H1 (cell line): ENCODE measurements at regions not wholly inside any gene's neighbourhood (a gene's known extent, or its start where the extent isn't known, plus 50 kb on each side); places are given as distances from the start of the nearest gene placed in this dataset.

Experiments
- CTCF ChIA-PET: fragments of 300-600 bp; sonication (Branson Sonifier 250); formaldehyde crosslinking; loops from one replicate; lab custom pipeline; 2021; ENCODE audit not compliant: partially characterized antibody; lab: Charles Lee
- POLR2A ChIA-PET: fragments of 300-600 bp; sonication (Branson Sonifier 250); formaldehyde crosslinking; loops from one replicate; lab custom pipeline; 2021; ENCODE audit warnings: inconsistent platforms; ENCODE audit not compliant: partially characterized antibody; lab: Charles Lee
- DNase-seq, 2 experiments: peaks; one replicate each; pipeline versions ENCODE4 v3.0.0 to v3.0.0-alpha.2; 2010 to 2022; ENCODE audit warnings: low spot score in 2 of 2, low read depth in 1 of 2, mixed read lengths in 1 of 2
- FAIRE-seq: peaks from 2 replicates; lab custom pipeline; 2011; peaks lifted over from hg19 to GRCh38; lab: Jason Lieb, UNC
- H2AFZ ChIP-seq: 2 replicates; pipeline ENCODE4 v1.8.1; 2012; ENCODE audit warnings: low read length, inconsistent platforms
- H2AK5ac ChIP-seq: 2 replicates; pipeline ENCODE4 v1.6.1; 2013; ENCODE audit warnings: low read depth, low read length
- H2BK120ac ChIP-seq: replicated peaks from 2 replicates; pipeline ENCODE3; 2013; ENCODE audit warnings: low read depth, low read length, inconsistent platforms
- H2BK12ac ChIP-seq: 2 replicates; pipeline ENCODE4 v1.6.1; 2013; ENCODE audit warnings: low read depth, low read length
- H2BK15ac ChIP-seq: 2 replicates; pipeline ENCODE4 v1.6.1; 2013; ENCODE audit warnings: low read length
- H2BK20ac ChIP-seq: 2 replicates; pipeline ENCODE4 v1.6.1; 2013; ENCODE audit warnings: low read length
- H2BK5ac ChIP-seq: 2 replicates; pipeline ENCODE4 v1.6.1; 2013; ENCODE audit warnings: low read depth, low read length
- H3K14ac ChIP-seq: 2 replicates; pipeline ENCODE4 v1.6.1; 2013; ENCODE audit warnings: inconsistent platforms; ENCODE audit not compliant: insufficient read length
- H3K18ac ChIP-seq: 2 replicates; pipeline ENCODE4 v1.6.1; 2013; ENCODE audit warnings: low read length; ENCODE audit errors: extremely low read depth
- H3K23ac ChIP-seq: 2 replicates; pipeline ENCODE4 v1.6.1; 2013; ENCODE audit warnings: inconsistent platforms; ENCODE audit not compliant: insufficient read length
- H3K23me2 ChIP-seq: 2 replicates; pipeline ENCODE4 v1.6.1; 2013; ENCODE audit warnings: low read depth, low read length
- H3K27ac ChIP-seq: 2 replicates; pipeline ENCODE4 v1.6.1; 2011; ENCODE audit warnings: low read depth, low read length, inconsistent platforms
- H3K27me3 ChIP-seq, 4 experiments: replicated peaks in 1 of 4; 1 replicate in 1 of 4; 2 replicates in 3 of 4; pipeline versions ENCODE4 v1.6.1 to v1.8.1; 2011 to 2013; ENCODE audit warnings: low read length in 3 of 4, mild to moderate bottlenecking in 3 of 4, inconsistent platforms in 2 of 4, mixed read lengths in 2 of 4, moderate library complexity in 1 of 4; ENCODE audit not compliant: control insufficient read depth in 3 of 4, insufficient read depth in 3 of 4; ENCODE audit errors: extremely low read depth in 1 of 4
- H3K36me3 ChIP-seq, 4 experiments: 2 replicates each; pipeline versions ENCODE4 v1.6.1 to v1.8.1; 2011 to 2013; ENCODE audit warnings: mild to moderate bottlenecking in 4 of 4, low read length in 3 of 4, moderate library complexity in 2 of 4, control low read depth in 1 of 4, inconsistent platforms in 1 of 4; ENCODE audit not compliant: insufficient read depth in 4 of 4, control insufficient read depth in 2 of 4
- H3K4ac ChIP-seq: replicated peaks from 2 replicates; pipeline ENCODE3; 2013; ENCODE audit warnings: low read length, low read depth, mixed read lengths, inconsistent platforms; ENCODE audit not compliant: insufficient read length
- H3K4me1 ChIP-seq, 4 experiments: replicated peaks in 1 of 4; 1 replicate in 1 of 4; 2 replicates in 3 of 4; pipeline versions ENCODE4 v1.6.1 to v1.8.1; 2011 to 2013; ENCODE audit warnings: low read length in 3 of 4, inconsistent platforms in 2 of 4, mixed read lengths in 1 of 4; ENCODE audit not compliant: insufficient read depth in 4 of 4, control insufficient read depth in 3 of 4
- H3K4me2 ChIP-seq, 2 experiments: 2 replicates each; pipeline versions ENCODE4 v1.6.1 to v1.8.1; 2011 to 2013; ENCODE audit warnings: low read depth in 2 of 2, low read length in 2 of 2, control low read depth in 1 of 2, inconsistent platforms in 1 of 2, mild to moderate bottlenecking in 1 of 2; ENCODE audit not compliant: insufficient read depth in 1 of 2
- H3K4me3 ChIP-seq, 4 experiments: fragments of 200-600, 300-600 bp in 1 of 4; sonication (generic), shearing (Covaris generic), sonication (Bioruptor Twin) in 1 of 4; 2 replicates each; pipeline versions ENCODE4 v1.5.1 to v1.8.1; 2011 to 2016; ENCODE audit warnings: low read length in 4 of 4, low read depth in 3 of 4, control low read depth in 2 of 4, inconsistent platforms in 2 of 4, mild to moderate bottlenecking in 2 of 4, mixed read lengths in 1 of 4, moderate library complexity in 1 of 4; ENCODE audit not compliant: insufficient read depth in 2 of 4; ENCODE audit errors: extremely low read depth in 1 of 4
- H3K56ac ChIP-seq: replicated peaks from 2 replicates; pipeline ENCODE3; 2013; ENCODE audit warnings: low read depth, mild to moderate bottlenecking, mixed read lengths, low read length, inconsistent platforms; ENCODE audit not compliant: insufficient read length
- H3K79me1 ChIP-seq: 2 replicates; pipeline ENCODE4 v1.6.1; 2013; ENCODE audit warnings: low read depth, low read length, control low read depth
- H3K79me2 ChIP-seq, 2 experiments: 2 replicates each; pipeline versions ENCODE4 v1.6.1 to v1.8.1; 2012 to 2013; ENCODE audit warnings: low read length in 2 of 2, mild to moderate bottlenecking in 2 of 2, inconsistent platforms in 1 of 2; ENCODE audit not compliant: insufficient read depth in 2 of 2, control insufficient read depth in 1 of 2
- H3K9ac ChIP-seq, 4 experiments: replicated peaks in 1 of 4; 1 replicate in 1 of 4; 2 replicates in 3 of 4; pipeline versions ENCODE4 v1.6.1 to v1.8.1; 2011 to 2013; ENCODE audit warnings: low read depth in 3 of 4, low read length in 3 of 4, control low read depth in 2 of 4, mild to moderate bottlenecking in 2 of 4, moderate library complexity in 2 of 4, inconsistent platforms in 1 of 4; ENCODE audit errors: extremely low read depth in 1 of 4
- H3K9me3 ChIP-seq, 2 experiments: 2 replicates each; pipeline versions ENCODE4 v1.6.1 to v1.8.1; 2012 to 2013; ENCODE audit warnings: mild to moderate bottlenecking in 2 of 2, moderate library complexity in 2 of 2, control low read depth in 1 of 2, inconsistent platforms in 1 of 2, low read depth in 1 of 2, low read length in 1 of 2, mixed read lengths in 1 of 2; ENCODE audit not compliant: insufficient read depth in 2 of 2
- H4K20me1 ChIP-seq, 2 experiments: replicated peaks in 1 of 2; 2 replicates each; pipeline versions ENCODE3 to v1.8.1; 2011 to 2013; ENCODE audit warnings: inconsistent platforms in 2 of 2, low read length in 2 of 2, mild to moderate bottlenecking in 1 of 2; ENCODE audit not compliant: insufficient read depth in 2 of 2, control insufficient read depth in 1 of 2
- H4K5ac ChIP-seq: 2 replicates; pipeline ENCODE4 v1.6.1; 2013; ENCODE audit warnings: low read length, low read depth, mixed read lengths, inconsistent platforms; ENCODE audit not compliant: insufficient read length
- H4K8ac ChIP-seq: 2 replicates; pipeline ENCODE4 v1.8.0; 2013; ENCODE audit warnings: mild to moderate bottlenecking, moderate library complexity, low read length, inconsistent platforms; ENCODE audit not compliant: insufficient read depth; ENCODE audit errors: extremely low read depth
- H4K91ac ChIP-seq: replicated peaks from 2 replicates; pipeline ENCODE3; 2013; ENCODE audit warnings: low read length, mixed read lengths, inconsistent platforms; ENCODE audit not compliant: insufficient read length
- CEBPB ChIP-seq: IDR thresholded peaks from 2 replicates; pipeline ENCODE4 v1.6.1; 2012; ENCODE audit warnings: low read depth, low read length
- CHD1 ChIP-seq: IDR thresholded peaks from 2 replicates; pipeline ENCODE4 v1.6.1; 2012; ENCODE audit warnings: low read depth, low read length, improper control_type of control experiment
- POLR2AphosphoS5 ChIP-seq: IDR thresholded peaks from 2 replicates; pipeline ENCODE4 v1.6.1; 2011; ENCODE audit warnings: low read depth, low read length
- WGBS, 2 experiments: shearing (Covaris generic) in 1 of 2; methylation state at CpG; one replicate each; pipeline versions ENCODE4 v1.1.6 to v1.1.7; 2013 to 2015; ENCODE audit warnings: low lambda C conversion rate in 2 of 2, mixed read lengths in 2 of 2, inconsistent platforms in 1 of 2, low coverage in 1 of 2, missing lambda C conversion rate in 1 of 2; ENCODE audit not compliant: insufficient replicate concordance in 2 of 2, insufficient coverage in 1 of 2, insufficient read length in 1 of 2; ENCODE audit errors: extremely low coverage in 1 of 2, missing lambda C conversion rate in 1 of 2; 5-methylcytosine and 5-hydroxymethylcytosine counted together

DNA sequence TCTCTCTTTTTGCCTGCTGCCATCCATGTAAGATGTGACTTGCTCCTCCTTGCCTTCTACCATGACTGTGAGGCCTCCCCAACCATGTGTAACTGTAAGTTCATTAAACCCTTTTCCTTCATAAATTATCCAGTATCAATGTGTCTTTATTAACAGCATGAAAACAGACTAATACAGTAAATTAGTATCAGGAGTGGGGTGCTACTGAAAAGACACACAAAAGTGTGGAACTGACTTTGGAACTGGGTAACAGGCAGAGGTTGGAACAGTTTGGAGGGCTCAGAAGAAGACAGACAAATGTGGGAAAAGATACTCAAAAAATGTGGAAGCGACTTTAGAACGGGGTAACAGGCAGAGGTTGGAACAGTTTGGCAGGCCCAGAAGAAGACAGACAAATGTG lies 189.4 kb downstream of the HTR1B start:
- WGBS, 2 experiments: 100% methylated on average over 2 of the region's 2 CpGs; no CpG with 5 or more reads in 1 of the 2 experiments

More for the DNA sequence above, 189.4 kb downstream of the HTR1B start:
- H4K91ac ChIP-seq: no peak overlapping the region
- no peaks in the 10 kb centered on the region for H3K23me2 ChIP-seq
- H3K79me1 ChIP-seq: no peaks in the 10 kb centered on the region
- no peak overlapping the region for H2BK15ac ChIP-seq
- H3K18ac ChIP-seq: no peak overlapping the region
- ChIA-PET POLR2A (no interaction called here), CTCF (no interaction called here)
- H3K27me3 ChIP-seq: no peaks in the 10 kb centered on the region
- no peak for FAIRE-seq
- no peak overlapping the region for H3K4ac ChIP-seq
- H3K27ac ChIP-seq: no peak overlapping the region
- H2BK12ac ChIP-seq: no peak overlapping the region
- no peak overlapping the region for H2AK5ac ChIP-seq
- H2BK5ac ChIP-seq: no peak overlapping the region
- no peak overlapping the region for H4K8ac ChIP-seq
- TF ChIP-seq POLR2AphosphoS5 (no peak), CEBPB (no peak), CHD1 (no peak)
- peaks cover 20 to 28% of the 10 kb centered on the region in 2 experiments for H3K9me3 ChIP-seq
- H3K9ac ChIP-seq: no peak overlapping the region
- no peak overlapping the region for H3K4me3 ChIP-seq
- no peak overlapping the region for H2BK120ac ChIP-seq
- H3K4me1 ChIP-seq: no peaks in the 10 kb centered on the region
- no peaks in the 10 kb centered on the region for H3K79me2 ChIP-seq
- H3K23ac ChIP-seq: no peak overlapping the region
- no peak overlapping the region for H4K5ac ChIP-seq
- no peak overlapping the region for H2AFZ ChIP-seq
- H3K56ac ChIP-seq: no peak overlapping the region
- no peak for DNase-seq
- H3K4me2 ChIP-seq: no peak overlapping the region
- H2BK20ac ChIP-seq: no peak overlapping the region
- H3K14ac ChIP-seq: no peak overlapping the region
- H4K20me1 ChIP-seq: no peaks in the 10 kb centered on the region
- peaks cover 0 to 3% (median 0%) of the 10 kb centered on the region in 4 experiments; a peak in 2 of 8 replicates for H3K36me3 ChIP-seq
